ENCODE measurements at regions not wholly inside any gene's neighbourhood (a gene's known extent, or its start where the extent isn't known, plus 50 kb on each side); places are given as distances from the start of the nearest gene placed in this dataset.

- no peak for DNase-seq (ENCODE audit: low read depth)
These were observed 647.2 kb upstream of the CDH2 start for GRCh38 chr18:28824183-28824574.

GRCh38 chr18:28823506-28824182 lies 646.7 kb upstream of the CDH2 start:
- no peak for DNase-seq (ENCODE audit: low read depth)

GRCh38 chr18:28820353-28820752 lies 643.4 kb upstream of the CDH2 start:
- DNase-seq (ENCODE audit: low read depth), result no peak

GRCh38 chr18:28816155-28816554 lies 639.2 kb upstream of the CDH2 start:
- DNase-seq (ENCODE audit: low read depth), result no peak

GRCh38 chr18:28814365-28814764 lies 637.4 kb upstream of the CDH2 start:
- no peak for DNase-seq (ENCODE audit: low read depth)

GRCh38 chr18:28808373-28808772 lies 631.4 kb upstream of the CDH2 start:
- no peak for DNase-seq (ENCODE audit: low read depth)

GRCh38 chr18:28805491-28805890 lies 628.6 kb upstream of the CDH2 start:
- no peak for DNase-seq (ENCODE audit: low read depth)

GRCh38 chr18:28804512-28805202 lies 627.7 kb upstream of the CDH2 start:
- no peak for DNase-seq (ENCODE audit: low read depth)

- DNase-seq (ENCODE audit: low read depth), result peak; percentile 26
These were observed 625.6 kb upstream of the CDH2 start for GRCh38 chr18:28802546-28802945.

- no peak for DNase-seq (ENCODE audit: low read depth)
These were observed 624.9 kb upstream of the CDH2 start for GRCh38 chr18:28801876-28802275.

GRCh38 chr18:28794459-28795245 lies 617.7 kb upstream of the CDH2 start:
- peak; percentile 63 for DNase-seq (ENCODE audit: low read depth)

- no peak for DNase-seq (ENCODE audit: low read depth)
These were observed 617.0 kb upstream of the CDH2 start for GRCh38 chr18:28793901-28794300.

- DNase-seq (ENCODE audit: low read depth), result no peak
These were observed 615.6 kb upstream of the CDH2 start for GRCh38 chr18:28792404-28793086.

GRCh38 chr18:28791101-28791500 lies 614.2 kb upstream of the CDH2 start:
- no peak for DNase-seq (ENCODE audit: low read depth)

- DNase-seq (ENCODE audit: low read depth), result no peak
These were observed 612.6 kb upstream of the CDH2 start for GRCh38 chr18:28789502-28789901.

GRCh38 chr18:28786926-28787325 lies 610.0 kb upstream of the CDH2 start:
- DNase-seq (ENCODE audit: low read depth), result no peak

GRCh38 chr18:28781616-28782362 lies 604.9 kb upstream of the CDH2 start:
- no peak for DNase-seq (ENCODE audit: low read depth)

- DNase-seq (ENCODE audit: low read depth), result no peak
These were observed 601.8 kb upstream of the CDH2 start for GRCh38 chr18:28778706-28779105.

GRCh38 chr18:28777756-28778155 lies 600.8 kb upstream of the CDH2 start:
- no peak for DNase-seq (ENCODE audit: low read depth)

- DNase-seq (ENCODE audit: low read depth), result no peak
These were observed 594.9 kb upstream of the CDH2 start for GRCh38 chr18:28771849-28772248.

All from non-pigmented ciliary epithelial cell (primary cell).